Stimulated activated CD8-positive, alpha-beta memory T cell treated with anti-CD3 and anti-CD28 coated beads, Interleukin-4, amount 100 ng/mL, for 1 hour (primary cell): ENCODE measurements at regions not wholly inside any gene's neighbourhood (a gene's known extent, or its start where the extent isn't known, plus 50 kb on each side); places are given as distances from the start of the nearest gene placed in this dataset.

Source experiments
- DNase-seq, 2 donors: peaks; one replicate each; pipeline ENCODE4 v3.0.0-alpha.2; 2020; ENCODE audit warnings: low read depth in 2 of 2, low spot score in 1 of 2

GRCh38 chr3:194078045-194078821, 57.7 kb upstream of the HES1 start:
- DNase-seq: no peak

GRCh38 chr3:194079702-194080172, 56.2 kb upstream of the HES1 start:
- no peak for DNase-seq

- no peak for DNase-seq
These were observed 55.5 kb upstream of the HES1 start for GRCh38 chr3:194080436-194080835.

GRCh38 chr3:194080913-194081800, 54.8 kb upstream of the HES1 start:
- DNase-seq: no peak

GRCh38 chr3:194081826-194082225, 54.1 kb upstream of the HES1 start:
- DNase-seq: no peak

GRCh38 chr3:194082743-194083636, 53.0 kb upstream of the HES1 start:
- no peak for DNase-seq

- DNase-seq: no peak
These were observed 52.2 kb upstream of the HES1 start for GRCh38 chr3:194083637-194084224.

- DNase-seq: no peak
These were observed 51.7 kb upstream of the HES1 start for GRCh38 chr3:194084284-194084683.
